K562 (cell line): ENCODE measurements at regions not wholly inside any gene's neighbourhood (a gene's known extent, or its start where the extent isn't known, plus 50 kb on each side); places are given as distances from the start of the nearest gene placed in this dataset.

Source experiments
- ARID1B ChIP-seq: fragments of 450-650 bp; IDR thresholded peaks from 2 replicates; pipeline ENCODE4 v1.6.1; 2016; ENCODE audit warnings: antibody characterized with exemption, mild to moderate bottlenecking, inconsistent platforms
- FOSL1 ChIP-seq: fragments of 200-800 bp; sonication (Bioruptor generic); conservative IDR thresholded peaks from 2 replicates; pipeline ENCODE4 v1.6.1; 2016; ENCODE audit warnings: missing genetic modification characterization, missing compliant biosample characterization
- GABPB2 ChIP-seq: fragments of 250-450 bp; sonication (Bioruptor Pico); conservative IDR thresholded peaks from 2 replicates; pipeline ENCODE4 v1.5.1; 2021; ENCODE audit warnings: mild to moderate bottlenecking
- HDAC1 ChIP-seq, 2 experiments: fragments of 450-650 bp; IDR thresholded peaks; 2 replicates each; pipeline ENCODE4 v1.6.1; 2016 to 2017; ENCODE audit warnings: inconsistent platforms in 1 of 2, mild to moderate bottlenecking in 1 of 2, moderate library complexity in 1 of 2
- JUND ChIP-seq, 2 experiments: IDR thresholded peaks; 2 replicates in 1 of 2; 3 replicates in 1 of 2; pipeline ENCODE4 v1.6.1; 2011; ENCODE audit warnings: borderline replicate concordance in 2 of 2, low read depth in 2 of 2, low read length in 2 of 2, improper control_type of control experiment in 1 of 2, missing biosample characterization in 1 of 2, missing genetic modification characterization in 1 of 2, missing genetic modification reagents in 1 of 2
- KDM2B ChIP-seq: fragments of 250-450 bp; sonication (Bioruptor Pico); IDR thresholded peaks from 2 replicates; pipeline ENCODE4 v1.8.0; 2021; ENCODE audit warnings: mild to moderate bottlenecking, moderate library complexity
- MAZ ChIP-seq, 2 experiments: fragments of 450-650 bp in 1 of 2; sonication (generic) in 1 of 2; formaldehyde crosslinking; IDR thresholded peaks in 1 of 2; conservative IDR thresholded peaks in 1 of 2; 2 replicates each; pipeline versions ENCODE4 v1.4.0 to v1.5.0; 2020; ENCODE audit warnings: mild to moderate bottlenecking in 1 of 2, missing genetic modification reagents in 1 of 2
- NFE2 ChIP-seq: IDR thresholded peaks from 2 replicates; pipeline ENCODE4 v1.6.1; 2014; ENCODE audit warnings: antibody characterized with exemption, low read depth
- TCF3 ChIP-seq: sonication (generic); formaldehyde crosslinking; IDR thresholded peaks from 2 replicates; pipeline ENCODE4 v1.4.0; 2020; ENCODE audit warnings: mild to moderate bottlenecking, missing genetic modification reagents
- TFAM ChIP-seq: fragments of 250-450 bp; sonication (Bioruptor Pico); conservative IDR thresholded peaks from 2 replicates; pipeline ENCODE4 v1.5.0; 2021; ENCODE audit warnings: mild to moderate bottlenecking, moderate library complexity
- XRCC3 ChIP-seq: fragments of 450-650 bp; IDR thresholded peaks from 2 replicates; pipeline ENCODE4 v1.6.1; 2017; ENCODE audit warnings: mild to moderate bottlenecking, moderate library complexity
- ZFP1 ChIP-seq: fragments of 450-650 bp; formaldehyde crosslinking; IDR thresholded peaks from 2 replicates; pipeline ENCODE4 v1.4.0; 2020; ENCODE audit warnings: mild to moderate bottlenecking, mixed read lengths
- ZFX ChIP-seq: sonication (generic); formaldehyde crosslinking; IDR thresholded peaks from 2 replicates; pipeline ENCODE4 v1.8.0; 2022; ENCODE audit warnings: mild to moderate bottlenecking, missing genetic modification reagents, moderate library complexity
- ZNF274 ChIP-seq: IDR thresholded peaks from 2 replicates; pipeline ENCODE4 v1.6.1; 2011; ENCODE audit warnings: low read depth, mild to moderate bottlenecking, low read length, moderate library complexity, borderline replicate concordance
- TF ChIP-seq, protein P1 (sequence below): sonication (generic); formaldehyde crosslinking; IDR thresholded peaks from 2 replicates; pipeline ENCODE4 v1.8.0; 2022; ENCODE audit warnings: missing genetic modification reagents, mild to moderate bottlenecking, moderate library complexity, borderline replicate concordance
- TF ChIP-seq, protein P2 (sequence below): IDR thresholded peaks from 2 replicates; pipeline ENCODE4 v1.6.1; 2016; ENCODE audit warnings: missing genetic modification characterization, missing compliant biosample characterization
- TF ChIP-seq, protein P3 (sequence below), 2 experiments: fragments of 450-650 bp in 1 of 2; sonication (generic) in 1 of 2; formaldehyde crosslinking in 1 of 2; IDR thresholded peaks in 1 of 2; conservative IDR thresholded peaks in 1 of 2; 2 replicates each; pipeline versions ENCODE4 v1.6.1 to v1.8.1; 2016 to 2023; ENCODE audit warnings: mild to moderate bottlenecking in 2 of 2, moderate library complexity in 2 of 2, inconsistent platforms in 1 of 2, missing genetic modification reagents in 1 of 2
- TF ChIP-seq, protein P4 (sequence below): fragments of 250-450 bp; sonication (Bioruptor Pico); IDR thresholded peaks from 2 replicates; pipeline ENCODE4 v1.5.0; 2021; ENCODE audit warnings: mild to moderate bottlenecking, moderate library complexity

DNA sequence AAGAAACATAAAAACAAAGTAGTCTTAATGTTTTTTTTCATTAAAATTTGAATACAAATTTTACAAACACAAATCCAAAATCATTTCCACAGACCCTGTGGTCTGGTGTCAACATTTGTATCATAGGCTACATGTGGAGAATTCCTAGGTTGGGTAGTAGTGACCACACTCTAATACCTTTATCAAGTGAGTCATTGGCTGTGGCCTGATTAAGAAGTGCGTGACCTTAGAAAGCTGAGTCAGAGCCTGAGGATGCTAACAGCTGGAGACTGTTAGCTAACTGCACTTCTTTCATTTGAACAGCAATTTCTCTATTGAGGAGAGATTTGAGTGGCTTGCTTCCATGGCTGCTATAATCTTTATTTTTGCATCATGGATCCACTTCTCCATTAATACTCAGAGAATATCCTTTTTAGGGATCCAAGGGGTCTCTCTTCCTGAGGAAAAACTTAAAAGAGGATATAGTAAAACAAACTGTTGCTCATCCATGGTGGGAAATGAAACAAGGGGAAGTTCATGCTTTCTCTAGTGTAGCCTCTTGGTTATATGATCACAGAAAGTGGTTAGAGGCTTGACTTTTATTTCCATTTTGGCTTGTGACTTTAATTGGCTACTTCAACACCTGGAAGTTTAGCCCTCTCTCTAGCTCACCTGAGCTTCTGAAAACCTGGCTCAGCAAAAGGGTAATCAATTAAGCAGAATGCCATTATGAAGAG, 335.8 kb downstream of the PABPC4L start (continued):
- TF ChIP-seq FOSL1 (tag) (peak; percentile 95), ZFP1 (CRISPR knock-in tag) (no peak), KDM2B (CRISPR knock-in tag) (no peak), ZFX (CRISPR knock-in tag) (no peak), TCF3 (CRISPR knock-in tag) (0 out of 2 replicates have a peak, but pooled peaks have one; percentile 24), JUND (IDR thresholded peaks at IDR 0.05; ENCODE audit: borderline replicate concordance, low read depth, low read length) (peak; percentile 74), JUND (tag; IDR thresholded peaks at IDR 0.05; ENCODE audit: borderline replicate concordance, low read depth, low read length) (peak; percentile 59; the same call in 1 of the 3 replicates), ZNF274 (no peak), TFAM (CRISPR knock-in tag) (no peak), HDAC1 (IDR thresholded peaks at IDR 0.05) (no peak), GABPB2 (no peak), XRCC3 (no peak), NFE2 (peak; percentile 47; the same call in 1 of the 2 replicates), ARID1B (peak; percentile 41), MAZ (CRISPR knock-in tag; conservative IDR thresholded peaks at IDR 0.05 in 1 of 2, IDR thresholded peaks at IDR 0.05 in 1 of 2) (no peak)
- TF ChIP-seq, protein P1, sequence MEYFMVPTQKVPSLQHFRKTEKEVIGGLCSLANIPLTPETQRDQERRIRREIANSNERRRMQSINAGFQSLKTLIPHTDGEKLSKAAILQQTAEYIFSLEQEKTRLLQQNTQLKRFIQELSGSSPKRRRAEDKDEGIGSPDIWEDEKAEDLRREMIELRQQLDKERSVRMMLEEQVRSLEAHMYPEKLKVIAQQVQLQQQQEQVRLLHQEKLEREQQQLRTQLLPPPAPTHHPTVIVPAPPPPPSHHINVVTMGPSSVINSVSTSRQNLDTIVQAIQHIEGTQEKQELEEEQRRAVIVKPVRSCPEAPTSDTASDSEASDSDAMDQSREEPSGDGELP (CRISPR knock-in tag) = peak; percentile 44; the same call in 1 of the 2 replicates
- TF ChIP-seq, protein P2, sequence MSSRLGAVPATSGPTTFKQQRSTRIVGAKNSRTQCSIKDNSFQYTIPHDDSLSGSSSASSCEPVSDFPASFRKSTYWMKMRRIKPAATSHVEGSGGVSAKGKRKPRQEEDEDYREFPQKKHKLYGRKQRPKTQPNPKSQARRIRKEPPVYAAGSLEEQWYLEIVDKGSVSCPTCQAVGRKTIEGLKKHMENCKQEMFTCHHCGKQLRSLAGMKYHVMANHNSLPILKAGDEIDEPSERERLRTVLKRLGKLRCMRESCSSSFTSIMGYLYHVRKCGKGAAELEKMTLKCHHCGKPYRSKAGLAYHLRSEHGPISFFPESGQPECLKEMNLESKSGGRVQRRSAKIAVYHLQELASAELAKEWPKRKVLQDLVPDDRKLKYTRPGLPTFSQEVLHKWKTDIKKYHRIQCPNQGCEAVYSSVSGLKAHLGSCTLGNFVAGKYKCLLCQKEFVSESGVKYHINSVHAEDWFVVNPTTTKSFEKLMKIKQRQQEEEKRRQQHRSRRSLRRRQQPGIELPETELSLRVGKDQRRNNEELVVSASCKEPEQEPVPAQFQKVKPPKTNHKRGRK = no peak
- TF ChIP-seq, protein P3, sequence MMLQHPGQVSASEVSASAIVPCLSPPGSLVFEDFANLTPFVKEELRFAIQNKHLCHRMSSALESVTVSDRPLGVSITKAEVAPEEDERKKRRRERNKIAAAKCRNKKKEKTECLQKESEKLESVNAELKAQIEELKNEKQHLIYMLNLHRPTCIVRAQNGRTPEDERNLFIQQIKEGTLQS (IDR thresholded peaks at IDR 0.05) = peak; percentile 43; the same call in 1 of the 2 replicates
- TF ChIP-seq, protein P3 (CRISPR knock-in tag; conservative IDR thresholded peaks at IDR 0.05) = no peak
- TF ChIP-seq, protein P4, sequence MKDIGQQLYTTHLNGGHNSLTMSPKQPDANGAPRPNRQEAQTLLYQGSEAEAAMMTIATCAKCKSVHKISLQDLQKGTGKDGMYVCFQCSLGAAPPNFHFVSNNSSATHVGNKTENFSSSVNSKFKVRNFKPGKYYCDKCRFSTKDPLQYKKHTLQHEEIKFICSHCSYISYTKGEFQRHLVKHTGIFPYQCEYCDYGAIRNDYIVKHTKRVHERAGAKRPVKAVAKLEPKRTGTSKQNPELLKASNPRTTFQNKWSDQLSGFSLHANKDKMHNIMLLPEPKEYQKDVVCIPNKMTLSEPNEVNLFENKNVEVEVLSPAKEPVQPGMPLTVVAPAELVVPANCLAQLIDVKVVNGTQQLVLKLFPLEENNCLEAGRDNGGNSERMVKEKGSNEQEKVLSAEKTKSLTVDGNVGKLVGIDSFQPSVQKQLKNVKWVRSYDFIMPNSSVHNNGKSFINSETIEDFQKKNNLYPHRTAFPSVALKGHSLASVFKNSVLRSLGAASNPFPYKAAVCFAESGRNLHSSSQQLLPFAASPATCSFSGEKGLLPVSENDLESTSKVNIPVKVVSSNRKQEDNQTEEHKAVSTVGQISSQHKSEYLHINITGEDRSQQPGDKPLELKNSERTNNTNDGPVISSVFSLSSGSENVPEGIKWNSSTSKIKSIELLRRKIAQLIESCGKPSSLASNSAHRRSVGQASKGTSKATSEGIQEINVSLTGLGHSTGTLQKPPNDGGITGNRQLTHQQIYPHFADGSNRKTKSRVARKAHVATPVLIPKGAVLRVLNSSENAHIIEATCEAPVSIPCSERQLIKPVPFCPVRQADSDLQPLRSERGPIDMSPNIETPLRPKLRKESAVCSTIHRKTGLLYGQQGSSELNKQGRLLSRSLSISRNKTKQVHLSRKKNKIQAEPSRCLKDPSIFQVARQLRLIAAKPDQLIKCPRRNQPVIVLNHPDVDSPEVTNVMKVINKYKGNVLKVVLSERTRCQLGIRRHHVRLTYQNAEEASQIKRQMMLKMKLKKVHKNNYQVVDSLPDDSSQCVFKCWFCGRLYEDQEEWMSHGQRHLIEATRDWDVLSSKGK (CRISPR knock-in tag) = no peak
